Smooth muscle cell (in vitro differentiated cells): ENCODE measurements at regions not wholly inside any gene's neighbourhood (a gene's known extent, or its start where the extent isn't known, plus 50 kb on each side); places are given as distances from the start of the nearest gene placed in this dataset.

ENCODE experiments used
- DNase-seq: peaks from one replicate; lab custom pipeline; 2025; ENCODE audit not compliant: unreplicated experiment; lab: John Stamatoyannopoulos, UW
- H2AFZ ChIP-seq: fragments of 200-600 bp; sonication (generic); 2 replicates; pipeline ENCODE4 v1.6.0; 2016; ENCODE audit warnings: antibody characterized with exemption, low read depth, mild to moderate bottlenecking
- H3F3A ChIP-seq: fragments of 200-600 bp; sonication (generic); 2 replicates; pipeline ENCODE4 v1.6.0; 2017; ENCODE audit warnings: antibody characterized with exemption, low read depth
- H3K27ac ChIP-seq: fragments of 200-600 bp; sonication (generic); 2 replicates; pipeline ENCODE4 v1.5.1; 2016; ENCODE audit warnings: low read depth, mild to moderate bottlenecking
- H3K27me3 ChIP-seq: fragments of 200-600 bp; sonication (generic); 2 replicates; pipeline ENCODE4 v1.6.1; 2016; ENCODE audit warnings: low read depth, mild to moderate bottlenecking
- H3K36me3 ChIP-seq: fragments of 200-600 bp; sonication (generic); 2 replicates; pipeline ENCODE4 v1.5.1; 2016; ENCODE audit warnings: low read depth
- H3K4me1 ChIP-seq: fragments of 200-600 bp; sonication (generic); 2 replicates; pipeline ENCODE4 v1.5.1; 2016; ENCODE audit warnings: low read depth
- H3K4me2 ChIP-seq: fragments of 200-600 bp; sonication (generic); 2 replicates; pipeline ENCODE4 v1.6.0; 2016; ENCODE audit warnings: mild to moderate bottlenecking
- H3K4me3 ChIP-seq: fragments of 200-600 bp; sonication (generic); 2 replicates; pipeline ENCODE4 v1.5.1; 2016; ENCODE audit warnings: mild to moderate bottlenecking
- H3K79me2 ChIP-seq: fragments of 200-600 bp; sonication (generic); 2 replicates; pipeline ENCODE4 v1.6.0; 2016; ENCODE audit warnings: low read depth, mild to moderate bottlenecking
- H3K9ac ChIP-seq: fragments of 200-600 bp; sonication (generic); 2 replicates; pipeline ENCODE4 v1.6.0; 2016; ENCODE audit warnings: low read depth
- H3K9me3 ChIP-seq: fragments of 200-600 bp; sonication (generic); replicated peaks from 2 replicates; pipeline ENCODE4 v1.5.1; 2016; ENCODE audit warnings: low read depth
- H4K20me1 ChIP-seq: fragments of 200-600 bp; sonication (generic); 2 replicates; pipeline ENCODE4 v1.6.0; 2016; ENCODE audit warnings: low read depth
- CTCF ChIP-seq: fragments of 200-600 bp; sonication (generic); IDR thresholded peaks from 2 replicates; pipeline ENCODE4 v1.5.1; 2017; ENCODE audit warnings: borderline replicate concordance, mild to moderate bottlenecking, antibody characterized with exemption; ENCODE audit not compliant: insufficient read depth, poor library complexity, severe bottlenecking
- WGBS: methylation state at CpG from one replicate; pipeline ENCODE4 v1.1.7; 2016; ENCODE audit warnings: low lambda C conversion rate; 5-methylcytosine and 5-hydroxymethylcytosine counted together

- no peaks in the 10 kb centered on the region for H4K20me1 ChIP-seq
- no peak overlapping the region for H3K9ac ChIP-seq
- no peak for DNase-seq
- no peak overlapping the region for H3K4me2 ChIP-seq
- peaks cover 12% of the 10 kb centered on the region for H3K27me3 ChIP-seq
- H3K4me3 ChIP-seq: no peak overlapping the region
- no peak overlapping the region for H3K27ac ChIP-seq
- no peaks in the 10 kb centered on the region for H3F3A ChIP-seq
- H2AFZ ChIP-seq: no peak overlapping the region
- no peak for TF ChIP-seq CTCF
- no peaks in the 10 kb centered on the region for H3K36me3 ChIP-seq
- 75% methylated on average over 3 of the region's 3 CpGs for whole genome bisulfite sequencing
- H3K4me1 ChIP-seq: no peaks in the 10 kb centered on the region
- H3K9me3 ChIP-seq: no peaks in the 10 kb centered on the region
- H3K79me2 ChIP-seq: no peaks in the 10 kb centered on the region
Observed at GRCh38 chr7:104052979-104053378, 63.5 kb upstream of the RELN start.

- Histone ChIP-seq H3K9me3 (no peaks in the 10 kb centered on the region), H3K9ac (no peak overlapping the region), H3K36me3 (no peaks in the 10 kb centered on the region), H3K27me3 (peaks cover 12% of the 10 kb centered on the region), H3K4me3 (no peak overlapping the region), H2AFZ (no peak overlapping the region), H4K20me1 (no peaks in the 10 kb centered on the region), H3K27ac (no peak overlapping the region), H3K4me2 (no peak overlapping the region), H3K4me1 (no peaks in the 10 kb centered on the region), H3K79me2 (no peaks in the 10 kb centered on the region), H3F3A (no peaks in the 10 kb centered on the region)
- 57% methylated on average over 2 of the region's 2 CpGs for WGBS
- no peak for DNase-seq
- no peak for TF ChIP-seq CTCF
Observed at GRCh38 chr7:104048055-104048454, 58.6 kb upstream of the RELN start.

- WGBS: 87% methylated on average over 3 of the region's 3 CpGs
- TF ChIP-seq CTCF: no peak
- Histone ChIP-seq H3K9me3 (no peaks in the 10 kb centered on the region), H3K79me2 (no peaks in the 10 kb centered on the region), H3K36me3 (no peaks in the 10 kb centered on the region), H3F3A (no peaks in the 10 kb centered on the region), H3K27ac (no peak overlapping the region), H3K9ac (no peak overlapping the region), H3K4me3 (no peak overlapping the region), H2AFZ (no peak overlapping the region), H3K27me3 (peaks cover 12% of the 10 kb centered on the region), H4K20me1 (no peaks in the 10 kb centered on the region), H3K4me2 (no peak overlapping the region), H3K4me1 (peaks cover 5% of the 10 kb centered on the region)
- DNase-seq: no peak
Observed at GRCh38 chr7:104045183-104045582, 55.7 kb upstream of the RELN start.

GRCh38 chr7:104040666-104041065 is 51.2 kb upstream of the RELN start:
- no peak overlapping the region for H2AFZ ChIP-seq
- no peaks in the 10 kb centered on the region for H3K36me3 ChIP-seq
- H3K9ac ChIP-seq: no peak overlapping the region
- H3K4me2 ChIP-seq: peak overlapping the region; percentile 59
- no peaks in the 10 kb centered on the region for H3K79me2 ChIP-seq
- H3K4me1 ChIP-seq: peaks cover 6% of the 10 kb centered on the region
- no peaks in the 10 kb centered on the region for H4K20me1 ChIP-seq
- WGBS: 12% methylated on average over 7 of the region's 7 CpGs
- no peaks in the 10 kb centered on the region for H3K9me3 ChIP-seq
- H3F3A ChIP-seq: no peaks in the 10 kb centered on the region
- no peak overlapping the region for H3K4me3 ChIP-seq
- no peaks in the 10 kb centered on the region for H3K27me3 ChIP-seq
- no peak for DNase-seq
- no peak for TF ChIP-seq CTCF
- H3K27ac ChIP-seq: no peak overlapping the region
